Stimulated activated CD4-positive, alpha-beta T cell treated with anti-CD3 and anti-CD28 coated beads, Interleukin-1b, Interleukin-23, amount 100 ng/mL, for 1 hour (primary cell): ENCODE measurements at regions not wholly inside any gene's neighbourhood (a gene's known extent, or its start where the extent isn't known, plus 50 kb on each side); places are given as distances from the start of the nearest gene placed in this dataset.

Experiments used
- DNase-seq, 2 donors: peaks; one replicate each; pipeline ENCODE4 v3.0.0-alpha.2; 2020; ENCODE audit warnings: low read depth in 2 of 2

DNA sequence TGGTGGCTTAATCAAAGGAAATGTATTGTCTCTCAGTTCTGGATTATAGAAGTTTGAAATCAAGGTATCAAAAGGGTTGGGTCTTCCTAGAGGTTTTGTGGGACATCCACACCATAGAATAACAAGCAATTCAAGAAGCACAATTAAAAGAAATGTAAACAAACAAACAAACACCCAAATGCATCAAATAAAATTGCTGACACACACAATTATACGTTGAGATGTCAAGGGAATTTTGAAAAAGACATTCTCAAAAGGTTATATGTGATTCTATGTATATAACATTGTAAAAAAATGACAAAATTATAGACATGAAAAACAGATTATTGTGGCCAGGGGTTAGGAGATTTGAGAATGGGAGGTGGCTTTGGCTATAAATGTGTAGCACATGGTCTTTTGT lies 250.7 kb upstream of the AGA start:
- DNase-seq = no peak

DNA sequence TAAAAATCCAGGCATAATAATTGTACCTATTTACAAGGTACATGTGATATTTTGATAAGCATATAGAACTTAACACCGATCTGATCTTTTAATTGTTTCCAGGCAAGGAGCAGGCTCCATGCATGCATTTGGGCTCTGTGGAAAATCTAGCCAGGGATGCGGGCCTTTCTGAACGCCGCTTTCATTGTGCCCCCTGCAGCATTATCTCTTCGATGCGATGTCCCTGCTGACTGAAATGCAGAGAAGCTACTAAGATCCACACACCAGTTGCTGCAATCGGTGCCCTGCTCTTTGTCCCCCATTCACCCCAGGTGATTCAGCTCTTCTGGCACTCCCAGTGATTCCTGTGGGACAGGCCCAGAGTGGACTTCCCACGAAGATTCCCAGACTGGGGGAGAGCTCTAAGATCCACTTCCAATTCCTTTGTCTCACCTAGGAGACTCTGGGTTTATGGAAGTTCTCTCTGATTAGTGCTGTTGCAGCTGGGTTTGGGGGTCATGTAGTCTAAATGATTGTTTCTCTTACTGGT lies 254.3 kb upstream of the AGA start:
- DNase-seq = no peak

DNA sequence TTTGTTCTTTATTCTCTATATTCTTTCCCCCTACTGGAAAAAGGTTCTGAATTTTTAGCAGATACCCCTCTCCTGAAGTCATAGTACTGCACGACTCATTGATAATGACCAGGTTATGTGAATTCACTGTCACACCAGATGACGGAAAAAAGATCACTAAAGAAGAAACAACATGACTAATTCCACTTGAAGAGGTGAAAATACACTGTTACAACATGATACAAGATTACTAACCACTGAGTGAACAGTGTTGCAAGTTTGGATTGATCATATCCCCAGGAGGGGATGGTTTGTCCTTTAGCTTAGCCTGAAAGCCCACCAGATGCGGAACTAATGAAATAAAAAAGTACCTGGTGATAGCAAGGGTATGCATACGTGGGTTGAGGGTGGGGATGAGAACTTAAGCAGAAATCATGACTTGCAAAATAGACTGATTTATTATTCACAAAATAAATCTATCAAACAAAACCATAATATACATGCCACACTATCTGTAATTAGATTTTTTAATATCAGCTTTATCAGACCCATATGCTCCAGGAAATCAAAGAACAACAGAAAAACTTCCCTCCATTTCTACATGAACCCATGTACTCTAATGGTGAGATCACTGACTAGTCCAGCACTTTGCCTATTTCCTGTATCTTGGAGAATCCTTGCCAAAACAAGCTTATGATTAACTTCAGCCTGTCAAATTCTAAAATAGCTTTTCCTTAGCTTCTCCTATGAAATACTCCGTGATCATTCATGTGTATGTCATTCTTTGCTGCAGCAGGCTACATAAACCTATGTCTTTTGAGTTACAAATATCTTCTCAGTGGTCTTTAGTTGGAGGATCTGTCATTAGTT lies 257.4 kb upstream of the AGA start:
- DNase-seq = no peak

DNA sequence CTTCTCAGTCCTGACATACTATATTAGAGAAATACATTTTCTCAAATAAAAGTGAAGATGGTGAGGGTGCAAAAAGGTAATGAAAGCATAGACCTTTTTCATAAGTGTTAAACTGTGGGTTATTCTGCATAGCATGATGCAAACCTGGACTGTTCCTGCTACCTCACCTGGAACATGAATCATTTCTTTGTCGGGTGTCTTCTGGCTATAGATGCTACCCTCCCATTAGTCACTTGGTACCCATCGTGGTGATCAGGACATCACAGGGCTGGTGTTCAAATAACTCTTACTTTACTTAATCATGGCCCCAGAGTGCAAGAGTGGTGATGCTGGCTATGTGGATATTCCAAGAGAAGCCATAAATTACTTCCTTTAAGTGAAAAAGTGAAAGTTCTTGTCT lies 264.7 kb upstream of the AGA start:
- DNase-seq = no peak

DNA sequence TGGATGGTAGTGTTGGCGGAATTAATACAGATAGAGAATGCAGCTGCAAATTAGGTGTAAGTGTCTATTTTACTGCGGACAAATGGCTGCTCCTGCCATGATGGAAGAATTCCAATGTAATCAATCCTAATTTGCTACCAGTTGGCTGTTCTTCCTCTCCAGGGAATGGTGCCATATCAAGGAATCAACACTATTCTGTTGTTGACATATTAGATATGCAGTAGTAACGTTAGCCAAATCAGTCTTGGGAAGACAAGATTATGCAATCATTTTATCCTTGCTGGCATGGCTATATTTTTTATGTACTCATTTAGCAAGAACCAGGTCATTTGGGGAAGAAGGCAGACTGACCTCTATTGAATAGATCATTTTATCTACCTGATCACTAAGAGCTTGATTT lies 271.2 kb upstream of the AGA start:
- no peak for DNase-seq

DNA sequence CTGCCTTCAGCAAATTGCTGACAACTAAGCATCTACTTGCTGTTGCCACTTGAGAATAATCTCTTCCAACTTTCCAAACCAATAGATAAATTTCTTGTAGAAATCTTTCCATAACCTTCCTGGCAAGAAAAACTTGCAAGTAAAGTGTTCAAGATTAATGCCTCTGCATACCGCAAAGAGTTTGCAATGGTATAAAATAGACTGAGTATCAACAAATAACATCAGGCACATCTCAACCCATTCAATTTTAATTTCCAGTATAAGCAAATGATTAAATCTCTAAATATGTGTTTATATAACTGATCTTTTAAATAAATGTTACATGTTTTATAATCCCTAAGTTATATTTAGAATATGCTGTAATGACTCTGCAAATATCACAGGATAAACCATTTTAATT lies 275.2 kb upstream of the AGA start:
- no peak for DNase-seq

DNA sequence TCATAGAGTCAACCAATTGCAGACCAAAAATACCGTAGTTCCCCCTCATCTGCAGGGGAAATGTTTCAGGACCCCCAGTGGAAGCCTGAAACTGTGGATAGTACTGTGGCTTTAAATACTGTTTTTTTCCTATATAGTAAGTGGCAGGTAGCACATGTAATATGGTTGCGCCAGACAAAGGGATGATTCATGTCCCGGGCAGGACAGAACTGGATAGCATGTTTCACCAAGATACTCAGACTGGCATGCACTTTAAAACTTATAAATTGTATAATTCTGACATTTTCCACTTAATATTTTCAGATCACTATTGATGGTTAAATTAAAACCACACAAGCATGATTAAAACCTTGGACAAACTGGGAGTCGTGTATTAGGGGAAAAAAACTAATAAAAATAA lies 276.3 kb upstream of the AGA start:
- no peak for DNase-seq

DNA sequence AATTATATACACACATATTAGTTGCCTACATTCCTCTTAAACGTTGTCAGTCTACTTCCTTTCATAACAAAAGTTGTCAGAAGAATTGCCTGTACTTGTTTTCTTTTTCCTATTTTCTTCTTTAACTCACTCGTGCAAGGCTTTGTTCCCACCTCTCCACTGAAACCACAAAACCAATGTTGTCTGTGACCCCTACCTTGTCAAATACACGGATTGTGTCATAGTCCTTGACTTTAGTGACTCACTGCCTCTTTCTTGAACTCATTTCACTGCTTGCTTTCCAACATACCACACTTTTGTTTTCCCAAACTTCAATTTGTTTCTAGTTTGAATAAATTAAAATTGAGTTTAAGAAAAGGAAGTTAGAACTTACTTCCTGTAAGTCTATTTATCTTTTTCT lies 283.9 kb upstream of the AGA start:
- no peak for DNase-seq

DNA sequence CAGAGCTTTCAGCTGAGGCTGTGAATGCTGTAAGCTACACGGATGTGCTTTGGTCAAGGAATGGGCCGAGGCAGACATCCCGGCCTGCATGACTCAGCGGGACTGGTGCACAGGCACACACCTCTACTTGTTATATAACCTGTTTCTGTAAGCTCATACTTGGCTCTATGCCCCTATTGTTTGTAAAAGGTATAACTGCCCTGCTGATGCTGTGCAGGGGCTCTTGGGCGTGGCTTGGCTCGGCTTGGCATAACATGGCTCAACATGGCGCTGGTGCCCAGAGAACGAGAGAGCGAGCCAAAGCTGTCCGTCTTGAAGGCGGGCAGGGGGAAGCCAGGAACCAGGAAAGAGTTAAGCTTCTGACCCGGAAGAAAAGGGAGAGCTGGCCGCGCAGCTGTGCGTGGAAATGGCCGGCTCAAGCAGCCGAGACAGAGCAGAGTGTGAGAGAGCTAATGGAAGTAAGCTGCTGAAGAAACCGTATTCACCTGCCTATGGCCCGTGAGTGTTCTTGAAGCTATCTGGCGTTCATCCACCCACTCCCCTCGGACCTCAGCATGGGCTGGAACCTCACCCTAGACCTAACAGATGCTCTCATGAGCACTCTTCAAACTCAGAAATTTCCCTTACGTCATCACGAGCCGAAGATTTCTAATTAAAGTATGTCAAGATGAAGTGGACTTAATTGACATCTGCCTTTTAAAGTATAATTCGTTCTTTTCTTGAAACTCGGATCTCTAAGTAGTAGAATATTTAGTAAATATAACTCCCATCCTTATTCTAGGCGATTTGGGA lies 286.3 kb upstream of the AGA start:
- DNase-seq = no peak

DNA sequence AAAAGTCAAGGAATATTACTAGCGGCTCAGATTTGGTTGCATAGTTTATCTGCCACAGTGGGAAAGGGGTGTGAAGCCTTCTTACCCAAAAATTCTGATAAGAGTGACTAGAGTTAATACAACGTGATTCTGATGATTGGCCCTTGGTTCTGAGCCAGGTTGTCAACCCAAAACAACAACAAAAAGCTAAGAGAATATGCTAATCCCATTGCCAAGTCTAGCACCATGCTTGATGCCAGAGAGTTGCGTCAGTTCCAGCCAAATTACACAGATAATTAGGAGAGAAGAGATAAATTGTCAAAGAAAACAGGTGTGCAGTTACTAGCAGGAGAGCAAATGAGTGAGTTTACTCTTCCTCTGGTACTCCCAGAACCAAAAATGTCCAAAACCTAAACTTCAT lies 287.4 kb upstream of the AGA start:
- no peak for DNase-seq

DNA sequence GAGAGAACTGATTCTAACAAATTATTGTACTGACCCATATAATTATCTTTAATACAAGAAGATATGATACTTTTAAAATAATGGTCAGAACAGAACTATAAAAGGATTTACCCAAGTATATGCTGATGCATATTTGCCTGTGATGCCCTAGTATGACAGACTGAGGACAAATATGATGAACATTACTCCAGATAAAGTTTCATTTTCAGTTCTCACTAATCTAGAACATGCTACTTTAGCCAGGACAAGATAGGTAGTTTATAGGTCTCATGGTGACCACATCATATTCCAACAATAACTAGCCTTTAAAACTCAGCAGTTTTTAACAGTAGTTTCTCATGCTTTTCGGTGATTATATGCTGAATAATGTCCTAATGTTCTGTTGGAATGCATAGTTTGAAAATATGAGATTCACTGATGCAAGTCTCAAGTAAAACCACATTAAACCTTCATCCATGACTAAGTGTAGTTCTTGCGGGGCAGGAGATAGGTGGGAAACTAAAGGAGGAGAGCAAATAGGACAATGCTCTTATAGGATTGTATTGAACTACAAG lies 295.2 kb upstream of the AGA start:
- DNase-seq = no peak

DNA sequence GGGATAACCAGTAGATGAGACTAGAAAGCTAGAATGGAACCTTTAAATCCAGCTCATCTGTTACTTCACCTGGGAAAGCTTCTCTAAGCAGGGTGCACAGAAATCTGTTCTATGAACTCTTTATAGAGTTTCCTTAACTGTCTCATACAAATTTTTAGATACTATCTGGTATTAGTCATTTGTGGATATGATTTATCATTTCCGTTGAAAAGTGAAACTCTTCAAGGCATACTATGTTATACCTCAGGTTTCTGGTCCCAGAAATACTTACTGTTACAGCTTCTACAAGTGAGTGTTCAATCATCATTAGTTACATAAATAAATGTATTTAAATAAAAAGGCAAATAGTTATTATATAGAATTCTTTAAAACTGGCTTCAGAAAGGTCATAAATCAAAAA lies 298.3 kb upstream of the AGA start:
- no peak for DNase-seq

DNA sequence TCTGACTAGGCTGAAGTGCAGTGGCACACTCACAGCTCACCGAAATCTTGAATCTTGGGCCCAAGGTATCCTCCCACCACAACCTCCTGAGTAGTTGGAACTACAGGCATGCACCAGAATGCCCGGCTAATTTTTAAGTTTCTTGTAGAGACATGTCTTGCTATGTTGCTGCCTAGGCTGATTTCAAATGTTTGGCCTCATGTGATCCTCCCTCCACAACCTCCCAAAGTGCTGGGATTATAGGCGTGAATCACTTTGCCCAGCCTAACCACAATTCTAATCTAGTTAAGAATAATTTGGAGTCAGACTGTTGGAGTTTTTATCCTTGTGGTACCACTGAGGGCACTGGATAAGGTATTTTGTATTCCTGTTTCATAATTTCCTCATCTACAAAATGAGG lies 317.5 kb upstream of the AGA start:
- no peak for DNase-seq

DNA sequence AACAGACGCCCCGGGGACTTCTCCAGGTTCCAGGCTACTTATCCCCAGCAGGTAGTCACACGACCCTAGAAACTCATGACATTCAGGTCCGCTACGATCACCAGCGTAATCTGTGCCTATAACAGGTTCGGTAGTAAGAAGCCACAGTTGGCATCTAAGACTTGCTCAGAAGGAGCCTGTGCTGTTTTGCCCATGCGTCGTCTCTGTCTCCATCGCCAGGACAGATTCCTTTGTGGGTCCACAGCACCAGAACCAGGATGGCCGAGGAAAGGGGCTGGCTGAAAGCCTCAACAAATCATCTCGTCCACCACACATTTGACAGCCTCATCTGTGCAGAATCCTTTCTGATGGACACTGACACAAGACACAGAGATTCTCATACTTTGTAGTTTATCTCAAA lies 319.5 kb upstream of the AGA start:
- no peak for DNase-seq

DNA sequence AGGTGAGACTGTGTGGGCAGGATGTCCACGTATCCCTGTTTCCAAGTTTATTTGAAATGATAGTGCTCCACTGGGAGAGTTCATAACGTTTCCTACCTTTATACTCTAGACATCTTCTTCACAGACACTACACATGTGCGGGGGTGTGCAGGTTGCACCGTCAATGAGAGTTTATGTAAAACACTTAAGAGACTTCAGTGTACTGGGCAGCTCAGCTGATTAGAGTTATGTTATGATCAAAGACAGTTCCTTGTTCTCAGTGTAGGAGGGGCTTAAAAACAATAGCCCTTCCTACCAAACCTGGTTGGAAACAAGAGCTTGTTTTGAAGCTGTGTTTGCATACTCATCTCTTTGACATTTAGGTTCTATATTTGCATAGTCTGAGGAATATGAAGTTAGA lies 326.9 kb upstream of the AGA start:
- no peak for DNase-seq

DNA sequence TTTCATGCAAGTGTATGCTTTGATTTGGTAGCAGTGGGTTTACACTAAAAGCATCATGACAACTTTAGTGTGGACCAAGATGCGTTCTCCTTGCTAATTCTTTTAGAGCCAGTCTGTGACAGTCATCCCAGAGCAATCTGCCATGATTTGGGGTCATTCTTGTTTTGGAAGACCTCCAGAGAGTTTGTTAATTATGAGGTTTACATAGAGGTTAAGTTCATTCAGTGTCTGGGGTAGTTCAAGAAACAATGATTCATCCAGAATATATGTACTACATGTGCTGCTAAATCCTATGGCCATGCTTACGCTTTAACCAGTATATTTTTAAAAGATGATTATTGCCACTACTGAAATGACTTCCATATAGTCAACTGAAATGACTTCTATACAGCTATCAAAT lies 328.5 kb upstream of the AGA start:
- DNase-seq = no peak

DNA sequence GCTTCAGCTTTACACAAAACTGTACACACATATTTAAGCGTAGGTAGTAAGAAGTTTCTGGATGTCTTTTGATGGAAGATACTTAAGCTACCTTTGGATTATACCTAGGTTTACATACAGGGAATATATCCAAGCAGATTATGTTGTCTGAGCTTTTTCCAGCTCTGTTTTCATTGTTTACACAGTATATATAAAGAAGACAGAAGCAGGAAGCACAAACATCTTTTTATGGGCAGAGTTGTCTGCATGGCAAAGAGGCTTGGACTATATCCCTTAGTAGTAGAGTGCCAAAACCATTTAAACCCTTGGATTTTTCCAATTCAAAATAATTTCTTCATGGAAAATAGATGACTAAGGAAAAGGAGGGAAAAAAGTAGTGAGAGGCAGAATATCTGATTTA lies 329.4 kb upstream of the AGA start:
- no peak for DNase-seq

DNA sequence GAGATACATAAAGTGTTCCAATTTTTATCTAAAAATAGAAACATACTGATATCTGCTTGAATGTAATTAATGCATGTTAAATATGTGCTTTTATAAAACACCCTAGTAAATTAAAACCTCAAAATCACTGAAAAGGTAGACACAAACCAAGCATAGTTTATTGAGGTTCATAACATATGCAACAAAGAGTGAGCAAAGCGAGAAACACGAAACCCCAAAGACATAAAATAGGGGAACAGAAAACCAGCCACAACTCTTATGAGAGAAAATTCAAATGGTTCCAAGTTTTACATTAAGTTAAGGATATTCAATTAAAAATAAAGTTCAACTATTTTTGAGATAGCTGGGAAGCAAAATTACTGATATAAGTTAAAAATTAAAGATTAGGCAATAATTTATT lies 336.4 kb upstream of the AGA start:
- DNase-seq = no peak

DNA sequence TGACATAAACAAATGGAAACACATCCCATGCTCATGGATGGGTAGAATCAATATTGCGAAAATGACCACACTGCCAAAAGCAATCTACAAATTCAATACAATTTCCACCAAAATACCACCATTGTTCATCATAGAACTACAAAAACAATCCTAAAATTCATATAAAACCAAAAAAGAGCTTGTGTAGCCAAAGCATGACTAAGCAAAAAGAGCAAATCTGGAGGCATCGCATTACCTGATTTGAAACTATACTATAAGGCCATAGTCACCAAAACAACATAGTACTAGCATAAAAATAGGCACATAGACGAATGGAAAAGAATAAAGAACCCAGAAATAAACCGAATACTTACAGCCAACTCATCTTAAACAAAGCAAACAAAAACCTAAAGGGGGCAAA lies 342.8 kb upstream of the AGA start:
- DNase-seq = no peak

DNA sequence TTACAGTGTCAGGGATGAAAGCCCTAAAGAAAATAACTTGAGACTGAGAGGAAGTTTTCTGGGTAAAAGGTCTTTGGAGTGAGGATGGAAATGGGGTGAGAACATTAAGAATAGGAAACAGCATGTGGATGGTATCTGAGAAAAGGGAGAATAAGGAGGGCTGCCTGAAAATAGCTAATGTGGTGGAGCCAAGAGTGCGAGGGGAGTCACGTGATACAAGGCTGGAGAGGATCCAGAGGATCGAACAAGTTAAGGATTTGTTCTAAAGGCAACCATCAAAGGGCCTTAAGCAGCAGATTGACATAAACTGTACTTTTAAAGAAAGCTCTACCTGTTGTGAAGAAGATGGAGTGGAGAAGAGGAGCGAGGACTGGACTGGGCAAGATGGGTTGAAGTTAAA lies 347.4 kb upstream of the AGA start:
- DNase-seq = no peak

DNA sequence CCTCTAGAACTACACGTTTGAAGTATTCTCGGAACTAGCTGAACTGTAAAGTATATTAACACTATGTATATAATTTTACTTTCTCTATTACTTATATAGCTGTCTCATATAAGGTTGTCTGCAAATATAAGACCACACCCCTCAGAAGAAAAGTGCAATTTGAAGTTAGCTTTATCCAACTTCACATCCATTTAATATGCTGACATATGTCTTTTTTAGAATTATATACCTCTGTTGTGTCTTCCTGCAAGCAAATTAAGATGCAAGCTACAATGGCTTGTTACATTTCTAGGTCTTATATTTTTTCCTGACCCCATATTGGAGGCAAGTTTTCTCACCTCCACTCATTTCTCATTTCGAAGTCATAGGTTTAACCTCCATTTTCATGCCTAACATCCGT lies 349.0 kb upstream of the AGA start:
- no peak for DNase-seq

DNA sequence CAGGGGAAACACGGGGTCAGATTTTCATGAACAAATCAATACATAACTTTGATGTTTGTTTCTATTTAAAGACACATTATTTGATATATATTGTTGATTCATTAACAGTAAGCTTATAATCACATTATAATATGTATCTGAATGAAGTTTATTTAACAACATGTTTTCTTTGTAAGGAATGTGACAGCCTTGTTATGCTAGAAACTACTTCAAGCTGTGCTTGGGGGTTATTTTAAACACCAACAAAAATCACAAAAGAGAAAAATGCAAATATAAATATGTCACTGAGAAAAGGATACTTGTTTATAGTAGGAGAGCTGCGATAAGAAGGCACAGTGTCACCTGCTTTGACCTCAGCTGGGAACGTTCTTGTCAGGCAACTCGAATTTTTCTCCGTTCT lies 354.6 kb upstream of the AGA start:
- no peak for DNase-seq

DNA sequence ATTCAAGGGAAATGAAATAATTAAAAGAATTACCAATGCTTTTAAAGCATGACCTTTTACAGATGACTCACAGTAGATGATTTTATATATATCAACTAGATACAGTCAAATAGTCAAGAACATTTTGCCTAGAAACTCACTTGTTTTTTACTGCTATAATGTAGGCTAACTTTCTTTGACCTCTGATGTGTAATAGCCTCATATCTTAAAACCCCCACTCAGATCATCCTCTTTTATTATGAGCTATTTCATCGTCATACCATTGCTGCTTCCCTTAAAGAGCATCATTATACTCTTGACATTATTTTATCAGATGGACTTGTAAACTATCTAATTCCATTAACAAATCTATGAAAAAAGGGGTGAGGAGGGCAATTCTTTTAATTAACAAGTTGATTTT lies 355.9 kb upstream of the AGA start:
- DNase-seq = no peak
